ENCODE measurements at regions not wholly inside any gene's neighbourhood (a gene's known extent, or its start where the extent isn't known, plus 50 kb on each side); places are given as distances from the start of the nearest gene placed in this dataset.

GRCh38 chr7:156162451-156162850 lies 350.2 kb upstream of the SHH start:
- intact Hi-C loops (cut with micrococcal nuclease) = no loop called here

DNA sequence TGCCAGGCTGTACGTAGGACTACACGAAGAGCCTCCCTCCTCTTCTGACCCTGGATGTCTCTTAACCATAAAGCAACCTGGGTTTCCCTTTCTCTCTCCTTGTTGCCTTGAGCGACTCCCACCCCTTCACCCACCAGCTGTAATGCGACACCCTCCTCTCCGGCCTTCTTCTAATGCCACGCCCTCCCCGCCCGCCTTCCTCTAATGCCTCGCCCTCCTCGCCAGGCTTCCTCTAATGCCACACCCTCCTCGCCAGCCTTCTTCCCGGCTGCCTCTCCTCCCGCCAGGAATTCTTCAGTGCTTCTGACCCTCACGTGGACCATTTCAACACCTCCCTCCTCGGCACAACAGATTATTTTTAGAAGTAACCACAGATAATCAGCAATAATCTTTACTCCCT lies 348.5 kb upstream of the SHH start:
- intact Hi-C loops (cut with micrococcal nuclease) = no loop called here

- intact Hi-C loops (cut with micrococcal nuclease) = no loop called here
Measured at GRCh38 chr7:156158693-156159092, 346.4 kb upstream of the SHH start.

GRCh38 chr7:156158213-156158612 lies 345.9 kb upstream of the SHH start:
- intact Hi-C loops (cut with micrococcal nuclease) = no loop called here

GRCh38 chr7:156157409-156158012 lies 345.2 kb upstream of the SHH start:
- intact Hi-C loops (cut with micrococcal nuclease) = no loop called here

DNA sequence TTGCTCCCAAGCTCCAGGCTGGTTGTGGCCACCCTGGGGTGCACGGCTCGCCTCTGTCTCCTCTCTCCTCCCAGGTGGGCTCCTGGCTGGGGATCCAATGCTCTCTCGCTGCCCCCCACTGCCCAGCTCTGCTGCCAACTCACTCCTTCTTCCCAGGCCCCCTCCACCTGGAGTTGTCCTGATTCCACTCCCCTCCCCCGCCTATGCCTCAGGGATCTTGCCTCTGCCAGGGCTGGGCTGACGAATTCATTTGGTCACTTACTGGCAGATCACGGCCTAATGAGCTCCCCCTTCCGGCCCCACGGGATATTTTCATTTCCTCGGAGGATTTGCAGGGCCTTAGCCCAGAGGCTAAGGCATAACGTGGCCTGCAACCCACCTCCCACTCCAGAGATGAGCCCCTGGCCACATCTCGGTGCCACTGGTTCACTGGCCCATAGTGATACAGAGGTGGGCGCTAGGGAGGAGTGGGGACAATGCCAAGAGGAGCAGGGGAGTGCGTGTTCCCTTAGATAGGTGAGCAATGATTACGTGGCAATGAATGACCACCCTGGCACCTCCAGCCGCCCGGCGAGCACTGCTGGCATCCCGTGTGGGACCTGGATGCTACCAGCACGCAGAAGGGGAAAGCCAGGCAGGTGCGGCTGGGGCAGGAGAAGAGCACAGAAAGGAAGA lies 344.6 kb upstream of the SHH start:
- intact Hi-C loops (cut with micrococcal nuclease) = no loop called here

GRCh38 chr7:156155988-156156733 lies 343.9 kb upstream of the SHH start:
- intact Hi-C loops (cut with micrococcal nuclease) = no loop called here

DNA sequence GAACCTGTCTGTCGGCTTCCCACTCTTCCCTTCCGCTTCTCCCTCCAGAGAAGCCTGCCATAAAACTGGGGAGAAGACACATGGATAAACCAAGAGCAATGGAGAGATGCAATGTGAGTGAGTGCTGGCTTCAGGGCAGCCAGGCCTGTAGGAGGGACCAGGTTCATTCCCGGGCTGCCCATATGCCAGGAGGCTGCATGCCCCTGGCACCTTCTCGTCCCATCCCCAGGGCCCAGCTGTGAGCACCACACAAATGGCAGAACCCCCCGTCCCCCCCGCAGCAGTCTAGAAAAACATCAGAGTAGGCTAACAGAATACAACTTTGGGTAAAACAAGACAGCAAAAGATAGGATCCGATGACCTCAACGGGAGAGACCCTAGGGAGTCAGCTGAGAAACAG lies 341.3 kb upstream of the SHH start:
- intact Hi-C loops (cut with micrococcal nuclease) = no loop called here

DNA sequence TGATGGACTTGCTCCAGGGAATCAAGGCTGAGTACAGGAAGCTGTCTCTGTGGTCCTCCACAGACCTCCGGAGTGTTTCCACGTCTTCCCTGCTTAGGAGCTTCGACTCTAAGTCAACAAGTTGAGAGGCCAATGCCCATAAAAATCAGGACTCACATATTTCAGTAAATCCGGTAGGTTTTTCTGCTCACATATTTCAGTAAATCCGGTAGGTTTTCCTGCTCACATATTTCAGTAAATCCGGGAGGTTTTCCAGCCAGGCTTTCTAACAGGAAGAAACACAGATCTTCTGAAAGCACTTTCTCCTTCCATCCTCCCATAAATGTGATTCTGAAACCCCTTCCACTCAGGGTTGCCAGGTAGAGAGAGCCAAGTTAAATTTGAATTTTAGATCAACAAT lies 340.1 kb upstream of the SHH start:
- intact Hi-C loops (cut with micrococcal nuclease) = no loop called here

DNA sequence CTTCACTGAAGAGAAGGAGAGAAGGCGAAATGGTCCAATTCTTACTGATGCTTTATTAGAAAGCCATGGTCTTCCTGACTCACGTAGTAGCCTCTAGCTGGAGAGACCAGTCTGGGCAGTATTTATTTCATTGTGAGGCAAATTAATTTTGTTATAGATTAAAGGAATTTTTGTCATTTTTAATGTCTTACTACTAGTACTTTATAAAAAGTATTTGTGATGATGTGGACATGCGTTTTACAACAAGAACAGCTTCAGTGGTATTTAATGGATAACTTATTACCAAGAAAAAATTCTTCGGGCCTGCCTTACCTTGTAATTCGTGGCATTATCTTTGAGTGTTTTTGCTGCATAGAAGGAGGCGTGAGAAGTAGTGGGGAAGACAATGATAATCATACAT lies 339.4 kb upstream of the SHH start:
- intact Hi-C loops (cut with micrococcal nuclease) = no loop called here

- intact Hi-C loops (cut with micrococcal nuclease) = no loop called here
Measured at GRCh38 chr7:156151078-156151477, 338.8 kb upstream of the SHH start.

DNA sequence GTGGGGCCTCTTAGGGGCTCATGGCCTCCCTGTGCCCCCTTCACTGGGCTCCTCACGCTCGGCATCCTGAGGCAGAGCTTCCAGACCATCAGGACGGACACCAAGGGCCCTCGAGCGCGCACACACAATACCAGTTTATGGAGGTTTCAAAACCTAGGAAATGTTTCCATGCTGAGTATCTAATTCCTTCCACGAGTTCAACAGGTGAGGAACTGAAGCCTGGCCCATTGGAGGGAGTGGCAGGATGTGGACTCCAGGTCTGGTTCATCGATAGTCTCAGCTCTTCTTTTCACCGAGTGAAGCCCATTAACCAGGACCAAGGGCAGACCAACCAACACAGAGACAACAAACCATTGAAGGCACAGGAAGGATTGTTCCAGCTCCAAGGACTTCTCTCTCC lies 336.7 kb upstream of the SHH start:
- intact Hi-C loops (cut with micrococcal nuclease) = no loop called here

DNA sequence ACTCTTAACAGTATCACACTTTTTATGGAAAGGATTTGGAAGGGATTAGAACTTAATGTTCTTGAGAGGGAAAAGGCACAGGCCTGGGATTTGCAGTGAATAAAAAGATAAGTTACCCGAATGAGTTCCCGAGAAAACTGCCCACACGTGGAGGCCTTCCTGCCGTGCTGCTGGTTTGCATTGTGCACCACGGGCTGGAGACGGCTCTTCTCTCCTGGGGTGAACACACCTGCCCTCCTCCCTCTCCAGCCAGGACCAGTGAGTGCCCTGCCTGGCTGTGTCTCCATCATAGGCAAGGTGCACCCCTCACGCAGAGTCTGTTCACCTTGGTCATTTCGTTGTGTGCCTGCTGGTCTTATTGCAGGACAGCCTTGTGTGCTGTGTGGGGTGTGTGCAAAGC lies 336.3 kb upstream of the SHH start:
- intact Hi-C loops (cut with micrococcal nuclease) = no loop called here

DNA sequence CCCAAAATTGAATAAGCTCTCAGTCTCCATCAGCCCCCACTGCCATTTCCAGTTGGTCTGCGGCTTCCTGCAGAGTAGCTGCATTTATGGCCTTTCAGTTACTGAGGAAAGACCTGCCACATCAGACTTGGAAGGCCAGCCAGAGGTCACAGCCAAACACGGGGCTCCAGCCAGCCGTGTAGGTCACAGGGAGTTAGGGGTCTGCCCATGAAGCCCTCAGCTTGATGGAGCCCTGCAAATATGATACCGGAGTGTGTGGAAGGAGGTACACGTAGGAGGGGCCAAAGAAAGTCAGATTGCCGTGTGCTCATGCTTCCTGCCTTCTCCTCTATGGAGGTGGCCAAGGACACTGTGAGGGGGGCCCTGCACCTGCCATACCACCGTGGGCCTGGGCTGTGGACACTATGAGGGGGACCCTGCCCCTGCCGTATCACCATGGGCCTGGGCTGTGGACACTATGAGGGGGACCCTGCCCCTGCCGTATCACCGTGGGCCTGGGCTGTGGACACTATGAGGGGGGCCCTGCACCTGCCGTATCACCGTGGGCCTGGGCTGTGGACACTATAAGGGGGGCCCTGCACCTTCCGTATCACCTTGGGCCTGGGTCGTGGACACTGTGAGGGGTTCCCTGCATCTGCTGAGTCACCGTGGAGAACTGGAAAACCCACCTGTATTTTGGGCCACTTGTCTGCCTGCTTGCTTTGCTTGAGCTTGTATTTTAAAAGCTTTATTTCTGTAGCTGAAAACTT lies 335.7 kb upstream of the SHH start:
- intact Hi-C loops (cut with micrococcal nuclease) = no loop called here

GRCh38 chr7:156147104-156147503 lies 334.8 kb upstream of the SHH start:
- intact Hi-C loops (cut with micrococcal nuclease) = no loop called here

GRCh38 chr7:156145996-156146395 lies 333.7 kb upstream of the SHH start:
- intact Hi-C loops (cut with micrococcal nuclease) = no loop called here

DNA sequence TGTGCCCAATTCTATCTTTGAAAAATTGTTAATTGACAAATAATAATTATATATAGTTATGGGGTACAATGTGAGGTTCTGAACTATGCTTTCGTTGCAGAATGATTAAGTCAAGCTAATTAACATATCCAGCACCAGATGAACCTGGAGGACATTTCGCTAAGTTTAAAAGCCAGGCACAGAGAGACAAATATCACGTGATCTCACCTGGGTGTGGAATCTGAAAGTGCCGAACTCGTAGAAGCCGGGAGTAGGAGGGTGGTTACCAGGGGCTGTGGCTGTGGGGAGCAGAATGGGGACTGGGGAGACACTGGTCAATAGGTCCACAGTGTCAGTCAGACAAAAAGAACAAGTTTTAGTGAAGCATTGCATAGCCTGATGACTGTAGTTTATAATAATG lies 332.9 kb upstream of the SHH start:
- intact Hi-C loops (cut with micrococcal nuclease) = no loop called here

DNA sequence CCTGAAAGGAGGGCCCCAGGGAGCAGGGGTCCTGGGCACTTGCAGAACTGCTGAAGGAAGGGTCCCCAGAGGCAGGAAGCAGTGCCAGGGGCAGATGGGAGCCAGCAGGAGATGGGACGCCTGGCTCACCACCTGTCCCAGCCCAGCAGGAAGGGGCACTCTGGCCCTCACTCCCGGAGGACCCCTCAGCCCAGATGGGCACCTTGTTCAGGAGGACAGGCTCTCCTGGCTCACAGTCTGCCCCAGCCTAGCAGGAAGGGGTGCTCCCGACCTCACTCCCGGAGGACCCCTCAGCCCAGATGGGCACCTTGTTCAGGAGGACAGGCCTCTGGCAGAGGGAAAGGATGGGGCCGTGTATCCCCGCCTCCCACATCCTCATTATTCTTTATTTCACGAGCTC lies 331.4 kb upstream of the SHH start:
- intact Hi-C loops (cut with micrococcal nuclease) = no loop called here

GRCh38 chr7:156143158-156143557 lies 330.9 kb upstream of the SHH start:
- intact Hi-C loops (cut with micrococcal nuclease) = no loop called here

DNA sequence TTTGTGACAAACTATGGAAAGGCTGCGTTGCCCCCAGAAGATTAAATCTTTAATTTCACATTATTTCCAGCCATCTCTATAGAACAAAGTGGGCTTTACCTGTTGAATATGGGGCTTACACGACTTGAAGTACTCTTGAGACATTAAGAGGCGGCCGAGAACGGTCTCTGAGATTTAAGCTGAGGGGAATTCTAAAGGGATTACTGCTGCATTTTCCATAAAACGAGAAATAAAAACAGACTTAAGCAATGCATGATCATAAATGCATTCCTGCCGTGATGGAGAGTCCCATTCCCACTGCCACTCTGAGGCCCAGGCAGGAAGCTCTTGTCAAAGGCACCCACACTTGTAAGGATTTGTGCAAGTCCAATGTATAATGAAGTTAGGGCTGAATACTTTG lies 329.7 kb upstream of the SHH start:
- intact Hi-C loops (cut with micrococcal nuclease) = no loop called here

DNA sequence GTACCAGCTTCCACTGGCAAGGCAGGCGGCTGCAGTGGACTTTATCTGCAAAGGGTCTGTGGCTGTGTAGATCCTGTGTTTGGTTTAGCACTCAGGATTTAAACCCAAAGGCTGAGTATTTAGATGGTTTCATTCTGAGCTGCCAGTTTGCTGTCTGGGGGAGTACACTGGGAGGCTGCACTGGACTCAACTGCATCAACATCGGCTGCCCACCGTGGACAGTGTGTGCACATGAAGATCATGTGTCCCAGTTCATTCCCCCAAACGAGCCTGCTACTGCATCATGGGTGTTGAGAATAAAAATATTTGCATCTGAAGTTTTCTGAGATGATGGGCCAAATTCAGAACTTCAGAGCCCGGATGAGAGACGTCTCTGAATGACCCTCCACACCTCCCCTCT lies 328.6 kb upstream of the SHH start:
- intact Hi-C loops (cut with micrococcal nuclease) = no loop called here

DNA sequence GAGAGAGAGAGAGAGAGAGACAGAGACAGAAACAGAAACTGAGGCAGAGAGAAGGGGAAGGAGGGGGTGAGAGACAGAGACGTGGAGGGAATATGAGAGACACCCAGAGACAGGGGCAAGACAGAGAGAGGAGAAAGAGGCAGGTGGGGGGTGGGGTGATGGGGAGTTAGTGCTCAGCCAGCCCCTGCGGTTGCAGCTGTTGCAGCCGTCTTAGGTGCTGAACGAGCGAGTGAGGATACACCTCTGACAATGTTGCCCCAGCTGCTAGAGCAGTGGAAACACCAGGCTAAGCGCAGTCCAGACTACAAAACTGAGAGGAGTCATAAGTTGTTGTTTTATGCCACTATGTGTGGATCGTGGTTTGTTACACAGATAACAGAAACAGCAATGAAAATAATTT lies 328.2 kb upstream of the SHH start:
- intact Hi-C loops (cut with micrococcal nuclease) = no loop called here
